IMR-90 (cell line): ENCODE measurements at regions not wholly inside any gene's neighbourhood (a gene's known extent, or its start where the extent isn't known, plus 50 kb on each side); places are given as distances from the start of the nearest gene placed in this dataset.

Experiments used
- ATAC-seq: fragments of 200-7000 bp; cut with Tn5 transposase; 2 replicates; pipeline ENCODE4 v1.9.1; 2020; ENCODE audit warnings: low read depth, mild to moderate bottlenecking, moderate library complexity
- BruUV-seq: library from RNA; stranded (reverse); fragments of 400-500 nt; replicated peaks from 2 replicates; lab custom pipeline; 2021; lab: Mats Ljungman, UMichigan
- CTCF ChIA-PET: fragments of 300-600 bp; formaldehyde crosslinking; extraction: SDS; loops from one replicate; lab custom pipeline; 2021; ENCODE audit warnings: antibody characterized with exemption; lab: Yijun Ruan, JAX
- POLR2A ChIA-PET: fragments of 300-600 bp; sonication (Branson Sonifier 250); formaldehyde crosslinking; loops from one replicate; lab custom pipeline; 2022; ENCODE audit warnings: antibody characterized with exemption; ENCODE audit not compliant: unreplicated experiment; lab: Charles Lee
- DNase-seq: peaks from one replicate; pipeline ENCODE4 v3.0.0; 2013
- H2AFZ ChIP-seq: replicated peaks from 2 replicates; pipeline ENCODE3; 2013; ENCODE audit warnings: low read length, mild to moderate bottlenecking; ENCODE audit not compliant: poor library complexity
- H2AK5ac ChIP-seq: 2 replicates; pipeline ENCODE4 v1.6.1; 2013; ENCODE audit warnings: low read depth, low read length, inconsistent platforms
- H2AK9ac ChIP-seq: replicated peaks from 2 replicates; pipeline ENCODE3; 2013; ENCODE audit warnings: mild to moderate bottlenecking, low read depth, low read length, moderate library complexity; ENCODE audit not compliant: poor library complexity
- H2BK120ac ChIP-seq: 2 replicates; pipeline ENCODE4 v1.6.1; 2013; ENCODE audit warnings: low read depth, low read length, inconsistent platforms
- H2BK15ac ChIP-seq: 3 replicates; pipeline ENCODE4 v1.6.1; 2013; ENCODE audit warnings: low read depth, low read length, inconsistent platforms
- H2BK20ac ChIP-seq: 2 replicates; pipeline ENCODE4 v1.6.1; 2013; ENCODE audit warnings: low read depth, mild to moderate bottlenecking, inconsistent platforms, low read length, moderate library complexity
- H2BK5ac ChIP-seq: 2 replicates; pipeline ENCODE4 v1.6.1; 2013; ENCODE audit warnings: mild to moderate bottlenecking, low read depth, low read length, inconsistent platforms; ENCODE audit not compliant: poor library complexity, severe bottlenecking
- H3K14ac ChIP-seq: replicated peaks from 2 replicates; pipeline ENCODE4 v1.6.1; 2013; ENCODE audit warnings: low read depth, low read length, inconsistent platforms
- H3K18ac ChIP-seq: 2 replicates; pipeline ENCODE4 v1.6.1; 2013; ENCODE audit warnings: low read depth, low read length, control low read depth
- H3K23ac ChIP-seq: 2 replicates; pipeline ENCODE4 v1.6.1; 2013; ENCODE audit warnings: low read depth, low read length, inconsistent platforms
- H3K27ac ChIP-seq: 2 replicates; pipeline ENCODE4 v1.5.1; 2013; ENCODE audit warnings: mild to moderate bottlenecking, control low read depth, low read length; ENCODE audit not compliant: insufficient read depth
- H3K27me3 ChIP-seq: 2 replicates; pipeline ENCODE4 v1.6.1; 2013; ENCODE audit warnings: low read length; ENCODE audit not compliant: control insufficient read depth, insufficient read depth
- H3K36me3 ChIP-seq: 2 replicates; pipeline ENCODE4 v1.6.1; 2013; ENCODE audit warnings: low read length, mixed read lengths; ENCODE audit not compliant: control insufficient read depth, insufficient read depth
- H3K4ac ChIP-seq: 2 replicates; pipeline ENCODE4 v1.6.1; 2013; ENCODE audit warnings: low read depth, low read length, inconsistent platforms
- H3K4me1 ChIP-seq: 2 replicates; pipeline ENCODE4 v1.6.1; 2013; ENCODE audit warnings: low read length, mixed read lengths; ENCODE audit not compliant: control insufficient read depth, insufficient read depth
- H3K4me2 ChIP-seq: 2 replicates; pipeline ENCODE4 v1.6.1; 2013; ENCODE audit warnings: low read depth, mild to moderate bottlenecking, control low read depth, low read length, moderate library complexity
- H3K4me3 ChIP-seq: 2 replicates; pipeline ENCODE4 v1.5.1; 2013; ENCODE audit warnings: low read depth, mild to moderate bottlenecking, control low read depth, low read length, moderate library complexity; ENCODE audit not compliant: insufficient read depth
- H3K56ac ChIP-seq: 2 replicates; pipeline ENCODE4 v1.6.1; 2013; ENCODE audit warnings: low read length, inconsistent platforms; ENCODE audit not compliant: insufficient read depth; ENCODE audit errors: extremely low read depth
- H3K79me1 ChIP-seq, 2 experiments: 2 replicates each; pipeline ENCODE4 v1.6.1; 2013; ENCODE audit warnings: low read length in 2 of 2, inconsistent platforms in 1 of 2, low read depth in 1 of 2
- H3K9ac ChIP-seq: 2 replicates; pipeline ENCODE4 v1.6.1; 2013; ENCODE audit warnings: low read depth, low read length, control low read depth
- H3K9me1 ChIP-seq: 2 replicates; pipeline ENCODE4 v1.6.1; 2013; ENCODE audit warnings: low read length, inconsistent platforms; ENCODE audit not compliant: insufficient read depth
- H3K9me3 ChIP-seq: 2 replicates; pipeline ENCODE4 v1.6.1; 2013; ENCODE audit warnings: low read length; ENCODE audit not compliant: control insufficient read depth, insufficient read depth
- H4K20me1 ChIP-seq: 2 replicates; pipeline ENCODE4 v1.6.1; 2013; ENCODE audit warnings: low read length, inconsistent platforms; ENCODE audit not compliant: insufficient read depth
- H4K5ac ChIP-seq: 2 replicates; pipeline ENCODE4 v1.6.1; 2013; ENCODE audit warnings: mild to moderate bottlenecking, low read depth, low read length, control low read depth
- H4K8ac ChIP-seq, 2 experiments: 2 replicates each; pipeline ENCODE4 v1.6.1; 2013; ENCODE audit warnings: low read depth in 2 of 2, low read length in 2 of 2, control low read depth in 1 of 2, inconsistent platforms in 1 of 2
- H4K91ac ChIP-seq: 2 replicates; pipeline ENCODE4 v1.6.1; 2013; ENCODE audit warnings: low read depth, low read length, inconsistent platforms; ENCODE audit not compliant: insufficient read depth
- BHLHE40 ChIP-seq: fragments of 150-350 bp; IDR thresholded peaks from 2 replicates; pipeline ENCODE4 v1.6.1; 2016; ENCODE audit warnings: mild to moderate bottlenecking, low read depth, low read length
- WGBS, 2 experiments: methylation state at CpG; one replicate each; pipeline versions ENCODE4 v1.1.5 to v1.1.7; 2013; ENCODE audit warnings: missing lambda C conversion rate in 2 of 2; ENCODE audit not compliant: insufficient read length in 1 of 2; ENCODE audit errors: extremely low coverage in 2 of 2; 5-methylcytosine and 5-hydroxymethylcytosine counted together
- dilution Hi-C: fragments of 300-500 bp; cut with HindIII; formaldehyde crosslinking; loops from one replicate; pipeline ENCODE4 v1.14.3; 2018; ENCODE audit warnings: low sequenced_read_pairs; ENCODE audit not compliant: unreplicated experiment
- in situ Hi-C: fragments of 300-500 bp; cut with MboI; formaldehyde crosslinking; loops from 3 replicates; pipeline ENCODE4 v1.14.3; 2019; ENCODE audit warnings: low sequenced_read_pairs, inconsistent platforms, mixed read lengths
- intact Hi-C: fragments of 100-400 bp; cut with micrococcal nuclease; formaldehyde crosslinking; loops from 2 replicates; pipeline ENCODE4 v1.10.0; 2022

GRCh38 chr20:50398821-50399554, 111.2 kb upstream of the PTPN1 start:
- H3K56ac ChIP-seq = no peak overlapping the region
- 39% methylated on average over 9 of the region's 20 CpGs; no CpG with 5 or more reads in 1 of the 2 experiments for WGBS, 2 experiments

More at GRCh38 chr20:50398821-50399554, 111.2 kb upstream of the PTPN1 start:
- no peak overlapping the region; a peak in 1 of 4 replicates for H4K8ac ChIP-seq
- ChIA-PET POLR2A (no interaction called here), CTCF (no interaction called here)
- intact Hi-C loops (no loop called here), in situ Hi-C loops (no loop called here), dilution Hi-C loops (no loop called here)
- no peak for TF ChIP-seq BHLHE40
- peak overlapping the region; percentile 19; the same call in 1 of the 3 replicates for H2BK15ac ChIP-seq
- H4K91ac ChIP-seq = no peak overlapping the region
- H3K18ac ChIP-seq = peak overlapping the region; percentile 63
- no peak overlapping the region for H3K9ac ChIP-seq
- no peaks in the 10 kb centered on the region for H3K9me3 ChIP-seq
- peak overlapping the region; percentile 57; the same call in 1 of the 2 replicates for H3K14ac ChIP-seq
- H3K4me1 ChIP-seq = peaks cover 27% of the 10 kb centered on the region
- H4K5ac ChIP-seq = peak overlapping the region; percentile 64
- H3K36me3 ChIP-seq = no peaks in the 10 kb centered on the region
- H2BK5ac ChIP-seq = no peak overlapping the region
- 0 out of 2 replicates have a peak overlapping the region, but pooled peaks have one; percentile 1 for H2BK20ac ChIP-seq
- no peaks in the 10 kb centered on the region for H4K20me1 ChIP-seq
- peak overlapping the region; percentile 73; the same call in 1 of the 2 replicates for H2BK120ac ChIP-seq
- no peak overlapping the region for H3K23ac ChIP-seq
- ATAC-seq (peak; percentile 60), DNase-seq (peak; percentile 51)
- peak overlapping the region; percentile 94 for H2AK5ac ChIP-seq
- peaks cover 1% of the 10 kb centered on the region; the same call in 1 of the 2 replicates for H3K27me3 ChIP-seq
- no peak overlapping the region for H3K4me3 ChIP-seq
- peak overlapping the region; percentile 41 for H3K4ac ChIP-seq
- no TSS peak for BruUV-seq
- no peak overlapping the region for H3K27ac ChIP-seq
- H2AFZ ChIP-seq = peak overlapping the region; percentile 64
- peak overlapping the region; percentile 62 for H2AK9ac ChIP-seq
- H3K4me2 ChIP-seq = peak overlapping the region; percentile 22; the same call in 1 of the 2 replicates
- no peaks in the 10 kb centered on the region for H3K79me1 ChIP-seq
- H3K9me1 ChIP-seq = peaks cover 7% of the 10 kb centered on the region; the same call in 1 of the 2 replicates
